CD4-positive, CD25-positive, alpha-beta regulatory T cell (primary cell): ENCODE measurements at regions not wholly inside any gene's neighbourhood (a gene's known extent, or its start where the extent isn't known, plus 50 kb on each side); places are given as distances from the start of the nearest gene placed in this dataset.

Experiments
- ATAC-seq, 2 donors: fragments of 150-1000 bp; cut with Tn5 transposase; one replicate each; pipeline ENCODE4 v1.10.0; 2021; ENCODE audit warnings: low read depth in 2 of 2, moderate number of reproducible peaks in 2 of 2, moderate library complexity in 1 of 2
- DNase-seq, 3 donors: peaks; one replicate each; pipeline versions ENCODE4 v3.0.0 to v3.0.0-alpha.2; 2012 to 2022; ENCODE audit warnings: mixed read lengths in 1 of 3
- H3K27ac ChIP-seq: one replicate; pipeline ENCODE4 v1.7.0; 2013; ENCODE audit warnings: mild to moderate bottlenecking, low read length; ENCODE audit not compliant: insufficient read depth, poor library complexity, severe bottlenecking
- H3K27me3 ChIP-seq: one replicate; pipeline ENCODE4 v1.7.0; 2013; ENCODE audit warnings: low read length; ENCODE audit not compliant: control insufficient read depth, insufficient read depth
- H3K36me3 ChIP-seq: one replicate; pipeline ENCODE4 v1.7.0; 2013; ENCODE audit warnings: mild to moderate bottlenecking, low read length, moderate library complexity; ENCODE audit not compliant: control insufficient read depth, insufficient read depth
- H3K4me1 ChIP-seq: 2 replicates; pipeline ENCODE4 v1.7.0; 2013; ENCODE audit warnings: mild to moderate bottlenecking, low read length; ENCODE audit not compliant: insufficient read depth, control insufficient read depth, poor library complexity, severe bottlenecking
- H3K4me3 ChIP-seq: one replicate; pipeline ENCODE4 v1.7.0; 2013; ENCODE audit warnings: low read depth, mild to moderate bottlenecking, low read length, moderate library complexity
- H3K9me3 ChIP-seq, 2 experiments: 1 replicate in 1 of 2; 2 replicates in 1 of 2; pipeline ENCODE4 v1.7.0; 2013; ENCODE audit warnings: low read length in 2 of 2, mild to moderate bottlenecking in 1 of 2, moderate library complexity in 1 of 2; ENCODE audit not compliant: control insufficient read depth in 2 of 2
- H3K27ac Mint-ChIP-seq, 3 donors: one replicate each; pipeline ENCODE4 v1.8.0; 2020 to 2022; ENCODE audit warnings: mild to moderate bottlenecking in 3 of 3, mixed read lengths in 3 of 3, moderate library complexity in 2 of 3
- H3K27me3 Mint-ChIP-seq: one replicate; pipeline ENCODE4 v1.8.0; 2022; ENCODE audit warnings: mild to moderate bottlenecking, mixed read lengths
- H3K36me3 Mint-ChIP-seq: one replicate; pipeline ENCODE4 v1.8.0; 2020; ENCODE audit warnings: mixed read lengths
- H3K4me1 Mint-ChIP-seq, 4 donors: one replicate each; pipeline ENCODE4 v1.8.0; 2020 to 2022; ENCODE audit warnings: mixed read lengths in 4 of 4, mild to moderate bottlenecking in 1 of 4
- H3K4me3 Mint-ChIP-seq, 4 donors: one replicate each; pipeline ENCODE4 v1.8.0; 2020 to 2022; ENCODE audit warnings: mild to moderate bottlenecking in 4 of 4, mixed read lengths in 4 of 4, moderate library complexity in 3 of 4
- H3K9me3 Mint-ChIP-seq, 7 donors: one replicate each; pipeline ENCODE4 v1.8.0; 2020 to 2022; ENCODE audit warnings: mixed read lengths in 7 of 7, mild to moderate bottlenecking in 3 of 7, moderate library complexity in 2 of 7

DNA sequence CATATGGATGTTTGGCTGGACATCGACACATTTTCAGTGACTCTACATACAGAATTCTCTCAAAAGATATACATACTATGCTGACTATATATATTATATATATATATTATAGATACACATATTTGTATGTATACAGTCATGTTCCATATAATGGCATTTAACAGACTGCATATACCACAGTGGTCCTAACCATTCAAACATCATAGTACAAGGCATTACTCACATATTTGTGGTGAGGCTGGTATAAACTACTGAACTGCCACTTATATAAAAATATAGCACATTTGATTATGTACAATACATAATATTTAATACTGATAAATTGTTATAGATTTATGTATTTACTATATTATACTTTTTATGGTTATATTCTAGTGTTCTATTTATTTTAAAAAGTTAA is 168.5 kb downstream of the IL15 start:
- Mint-ChIP-seq H3K27ac (no peak overlapping the region), H3K4me3 (no peak overlapping the region), H3K9me3 (no peaks in the 10 kb centered on the region), H3K4me1 (no peaks in the 10 kb centered on the region), H3K36me3 (no peaks in the 10 kb centered on the region), H3K27me3 (no peaks in the 10 kb centered on the region)
- Histone ChIP-seq H3K27ac (no peak overlapping the region), H3K4me3 (no peak overlapping the region), H3K36me3 (no peaks in the 10 kb centered on the region), H3K4me1 (no peaks in the 10 kb centered on the region), H3K27me3 (no peaks in the 10 kb centered on the region), H3K9me3 (no peaks in the 10 kb centered on the region)
- ATAC-seq (no peak), DNase-seq (no peak)

DNA sequence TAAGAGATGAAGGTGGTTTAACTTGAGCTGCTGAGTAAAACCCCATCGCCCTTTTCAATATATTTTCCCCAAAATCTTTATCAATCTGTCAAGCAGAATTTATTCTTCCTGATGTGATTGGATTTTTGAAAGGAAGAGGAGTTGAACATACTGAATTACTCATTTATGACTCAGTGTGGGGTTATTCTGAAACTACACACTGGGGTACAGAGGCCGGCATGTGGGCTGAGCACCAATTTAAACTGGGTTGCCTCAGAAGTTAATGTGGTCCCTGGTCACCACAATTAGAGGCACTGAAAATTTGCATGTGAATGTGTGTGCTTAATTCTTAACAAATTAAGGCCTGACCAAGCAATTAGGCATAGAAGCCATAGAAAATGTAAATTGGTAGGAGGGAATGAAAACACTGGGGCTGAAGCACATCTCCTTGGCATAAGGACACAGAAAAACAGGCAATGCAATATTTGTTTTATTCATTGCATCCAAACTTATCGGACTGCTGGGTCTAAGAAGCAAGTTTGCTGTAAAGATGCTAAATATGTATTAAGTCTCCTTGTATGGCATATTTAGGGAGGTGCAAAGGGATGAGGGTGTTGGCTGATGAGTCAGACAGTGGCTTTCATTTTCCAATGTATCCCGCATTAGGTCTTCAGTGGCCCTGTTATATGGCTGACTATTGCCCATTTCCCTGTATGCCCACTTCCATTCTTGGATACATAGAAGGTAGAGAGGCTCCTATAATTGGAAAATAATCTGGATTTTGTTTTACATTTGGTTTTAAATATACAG is 170.9 kb downstream of the IL15 start:
- no peak for ATAC-seq
- Mint-ChIP-seq H3K27ac (no peak overlapping the region), H3K36me3 (no peaks in the 10 kb centered on the region)

DNA sequence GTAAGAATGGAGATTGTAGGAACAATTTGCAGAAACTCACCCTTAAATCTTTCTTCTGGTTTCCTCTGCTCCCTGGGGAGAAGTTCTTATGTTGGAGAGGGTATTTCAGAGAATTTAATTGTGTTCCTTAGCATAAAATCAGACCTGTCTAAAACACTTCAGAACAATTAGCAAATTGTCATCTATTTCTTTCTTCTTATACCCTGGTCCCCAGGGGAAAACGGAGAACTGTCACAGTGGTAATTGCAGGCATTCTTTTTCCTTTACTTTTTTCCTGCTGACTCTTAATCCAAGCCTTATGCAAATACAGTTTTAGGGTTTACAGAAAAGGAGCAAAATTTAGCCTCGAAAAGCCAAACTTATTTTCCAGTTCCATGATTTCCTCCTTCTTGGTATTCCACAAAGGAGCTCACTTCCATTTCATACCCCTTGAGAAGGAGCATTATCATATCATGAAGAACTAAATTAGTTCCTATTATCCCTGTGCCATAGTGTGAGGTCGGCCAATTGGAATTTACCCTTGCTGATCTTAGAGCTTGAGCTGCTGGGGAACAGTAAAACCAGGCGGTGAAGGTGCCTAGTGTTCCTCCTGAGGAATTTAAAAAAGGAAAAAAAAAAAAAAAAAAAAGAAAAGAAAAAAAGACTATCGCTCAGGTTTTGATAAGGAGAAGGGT is 173.8 kb downstream of the IL15 start:
- no peaks in the 10 kb centered on the region for H3K4me1 Mint-ChIP-seq
- DNase-seq, result no peak
- peaks cover 5% of the 10 kb centered on the region for H3K27me3 Mint-ChIP-seq
- H3K27ac Mint-ChIP-seq, result no peak overlapping the region
- Histone ChIP-seq H3K4me3 (no peak overlapping the region), H3K4me1 (no peaks in the 10 kb centered on the region), H3K9me3 (no peaks in the 10 kb centered on the region), H3K36me3 (no peaks in the 10 kb centered on the region), H3K27me3 (no peaks in the 10 kb centered on the region), H3K27ac (no peak overlapping the region)
- H3K9me3 Mint-ChIP-seq, result peaks cover 0 to under 1% (median 0%) of the 10 kb centered on the region in 7 donors
- H3K4me3 Mint-ChIP-seq, result no peak overlapping the region
- H3K36me3 Mint-ChIP-seq, result no peaks in the 10 kb centered on the region
- no peak for ATAC-seq

More for the DNA sequence above, 170.9 kb downstream of the IL15 start:
- Mint-ChIP-seq H3K27me3 (no peaks in the 10 kb centered on the region), H3K4me3 (no peak overlapping the region), H3K9me3 (no peaks in the 10 kb centered on the region), H3K4me1 (no peaks in the 10 kb centered on the region)
- Histone ChIP-seq H3K4me1 (no peaks in the 10 kb centered on the region), H3K27me3 (no peaks in the 10 kb centered on the region), H3K36me3 (no peaks in the 10 kb centered on the region), H3K4me3 (no peak overlapping the region), H3K27ac (no peak overlapping the region), H3K9me3 (no peaks in the 10 kb centered on the region)
- DNase-seq, result no peak

DNA sequence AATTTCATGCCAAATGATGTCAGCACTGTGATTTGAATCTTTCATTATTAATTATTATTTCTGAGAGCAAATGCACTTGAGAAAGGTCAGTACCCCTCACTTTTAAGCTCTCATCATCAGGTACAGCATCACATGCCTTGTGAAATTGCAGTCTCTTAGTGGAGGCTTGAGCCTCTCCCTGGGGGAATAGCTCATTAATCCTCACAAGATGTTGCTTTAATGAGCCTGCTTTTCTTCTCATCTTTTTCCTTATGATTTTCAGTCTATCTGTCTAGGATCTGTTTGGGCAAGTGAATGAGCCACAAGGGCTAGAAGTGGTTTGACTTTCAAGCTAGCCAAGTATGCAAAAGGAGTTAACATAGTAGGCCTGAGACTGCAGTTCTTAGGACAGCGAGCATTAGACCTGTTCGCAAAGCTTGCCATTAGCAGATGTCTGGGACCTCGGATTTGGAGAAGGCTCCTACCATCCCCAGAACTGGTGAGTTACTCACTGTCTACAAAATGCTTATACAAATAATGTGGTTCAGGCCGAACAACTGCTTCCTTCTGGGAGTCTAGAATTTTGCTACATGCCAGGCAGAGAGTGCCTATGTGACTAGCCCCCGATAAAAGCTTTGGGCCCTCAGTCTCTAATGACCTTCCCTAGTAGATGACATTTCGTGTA is 174.5 kb downstream of the IL15 start:
- H3K4me3 Mint-ChIP-seq, result no peak overlapping the region
- Histone ChIP-seq H3K4me1 (no peaks in the 10 kb centered on the region), H3K36me3 (no peaks in the 10 kb centered on the region), H3K27me3 (no peaks in the 10 kb centered on the region), H3K27ac (no peak overlapping the region), H3K4me3 (no peak overlapping the region), H3K9me3 (no peaks in the 10 kb centered on the region)
- no peaks in the 10 kb centered on the region for H3K36me3 Mint-ChIP-seq
- no peaks in the 10 kb centered on the region for H3K4me1 Mint-ChIP-seq
- H3K27ac Mint-ChIP-seq, result no peak overlapping the region
- DNase-seq, result no peak
- peaks cover 5% of the 10 kb centered on the region for H3K27me3 Mint-ChIP-seq
- ATAC-seq, result no peak
- H3K9me3 Mint-ChIP-seq, result peaks cover 0 to 2% (median 0%) of the 10 kb centered on the region in 7 donors

DNA sequence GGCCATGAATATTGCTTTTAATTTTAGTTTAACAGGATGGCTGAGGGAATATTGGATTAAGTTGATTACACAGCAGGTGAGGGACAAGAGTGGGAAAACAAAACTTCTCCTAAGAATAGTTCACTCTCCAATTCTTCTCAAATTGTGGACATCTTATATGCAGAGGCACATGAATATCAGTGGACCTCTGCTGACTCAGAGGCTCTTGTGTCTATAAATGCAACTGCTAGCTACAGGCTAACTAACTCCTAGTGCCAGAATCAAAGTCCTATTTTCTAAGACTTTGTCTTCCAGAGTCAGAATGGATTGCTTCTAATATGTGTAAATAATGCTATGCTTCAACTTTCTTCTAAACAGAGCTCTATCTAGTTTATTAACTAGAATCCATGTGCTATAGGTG is 175.8 kb downstream of the IL15 start:
- Histone ChIP-seq H3K9me3 (no peaks in the 10 kb centered on the region), H3K36me3 (no peaks in the 10 kb centered on the region), H3K27me3 (no peaks in the 10 kb centered on the region), H3K27ac (no peak overlapping the region), H3K4me3 (no peak overlapping the region), H3K4me1 (no peaks in the 10 kb centered on the region)
- H3K9me3 Mint-ChIP-seq, result peaks cover 0 to 2% (median 0%) of the 10 kb centered on the region in 7 donors
- no peak overlapping the region for H3K27ac Mint-ChIP-seq
- H3K4me1 Mint-ChIP-seq, result no peaks in the 10 kb centered on the region
- H3K4me3 Mint-ChIP-seq, result no peak overlapping the region
- H3K36me3 Mint-ChIP-seq, result no peaks in the 10 kb centered on the region
- ATAC-seq (no peak), DNase-seq (no peak)
- peaks cover 5% of the 10 kb centered on the region for H3K27me3 Mint-ChIP-seq

DNA sequence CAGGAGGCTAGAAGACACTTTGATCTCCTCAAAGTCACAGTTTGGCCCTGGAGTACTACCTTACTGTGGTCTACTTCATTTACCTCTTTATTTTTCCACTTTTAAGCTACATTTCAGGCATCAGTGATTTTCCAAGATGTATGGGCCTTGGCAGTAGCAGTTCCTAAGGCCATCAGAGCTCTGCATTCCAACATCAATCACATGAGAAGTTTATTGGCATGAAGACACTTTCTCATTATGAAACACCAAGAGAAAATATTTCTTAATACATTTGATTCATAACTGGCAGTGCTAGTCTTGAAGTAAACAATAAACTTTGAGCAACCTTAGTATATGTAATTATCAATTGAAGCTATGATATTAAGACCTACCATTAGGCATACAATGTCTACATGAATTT is 178.1 kb downstream of the IL15 start:
- Mint-ChIP-seq H3K36me3 (no peaks in the 10 kb centered on the region), H3K4me3 (no peak overlapping the region), H3K27me3 (peaks cover 5% of the 10 kb centered on the region), H3K4me1 (no peaks in the 10 kb centered on the region), H3K9me3 (peaks cover 0 to 2% (median 2%) of the 10 kb centered on the region in 7 donors), H3K27ac (peak overlapping the region in 1 of 3 donors; percentile 29)
- H3K9me3 ChIP-seq, result no peaks in the 10 kb centered on the region
- H3K27me3 ChIP-seq, result no peaks in the 10 kb centered on the region
- no peak for ATAC-seq
- H3K4me1 ChIP-seq, result no peaks in the 10 kb centered on the region
- no peak overlapping the region for H3K4me3 ChIP-seq
- no peak for DNase-seq
- no peak overlapping the region for H3K27ac ChIP-seq
- no peaks in the 10 kb centered on the region for H3K36me3 ChIP-seq

DNA sequence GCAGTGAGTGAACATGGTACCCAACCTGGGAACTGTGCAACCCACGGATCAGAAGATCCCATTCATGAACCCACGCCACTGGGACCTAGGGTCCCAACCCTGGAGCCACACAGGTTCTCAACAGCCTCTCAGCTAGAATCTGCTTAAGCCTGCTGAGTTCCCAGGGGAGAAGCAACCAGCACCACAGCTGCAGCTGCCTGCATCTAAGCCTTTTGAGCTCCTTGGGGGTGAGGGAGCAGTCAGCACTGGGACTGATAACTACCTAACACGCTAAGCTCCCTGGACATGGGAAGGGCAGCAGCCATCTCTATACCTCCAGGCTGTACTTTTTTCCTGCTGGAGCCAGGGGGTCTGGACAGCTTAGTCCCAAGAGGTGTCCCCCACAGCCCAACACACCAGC is 179.3 kb downstream of the IL15 start:
- ATAC-seq (no peak), DNase-seq (no peak)
- Histone ChIP-seq H3K4me3 (no peak overlapping the region), H3K27me3 (no peaks in the 10 kb centered on the region), H3K4me1 (no peaks in the 10 kb centered on the region), H3K36me3 (no peaks in the 10 kb centered on the region), H3K9me3 (no peaks in the 10 kb centered on the region), H3K27ac (no peak overlapping the region)
- H3K4me1 Mint-ChIP-seq, result no peaks in the 10 kb centered on the region
- peaks cover 0 to 5% (median 2%) of the 10 kb centered on the region in 7 donors for H3K9me3 Mint-ChIP-seq
- no peak overlapping the region for H3K27ac Mint-ChIP-seq
- H3K27me3 Mint-ChIP-seq, result peaks cover 5% of the 10 kb centered on the region
- H3K36me3 Mint-ChIP-seq, result no peaks in the 10 kb centered on the region
- H3K4me3 Mint-ChIP-seq, result no peak overlapping the region
